ENCODE measurements at regions not wholly inside any gene's neighbourhood (a gene's known extent, or its start where the extent isn't known, plus 50 kb on each side); places are given as distances from the start of the nearest gene placed in this dataset.
A peak's percentile ranks its signal among the peaks of the same experiment; 100 is the strongest.

GRCh38 chr12:11986165-11986564, 84.6 kb upstream of the BCL2L14 start:
- 90 to 98% methylated on average over 4 of the region's 5 CpGs for WGBS, 2 experiments (ENCODE audit: insufficient coverage in 1 of 2, insufficient read length in 1 of 2)
- no peak overlapping the region for H3K4me3 Mint-ChIP-seq
- peak; percentile 4 for DNase-seq

GRCh38 chr12:11987901-11988300, 82.8 kb upstream of the BCL2L14 start:
- Histone ChIP-seq H3K4me3 (ENCODE audit: low read length) (no peak overlapping the region), H3K9ac (ENCODE audit: extremely low read depth, low read length, poor library complexity, severe bottlenecking) (no peak overlapping the region), H3K27me3 (ENCODE audit: control insufficient read depth, insufficient read depth, low read length, poor library complexity, severe bottlenecking) (no peaks in the 10 kb centered on the region), H3K27ac (ENCODE audit: low read depth, low read length) (no peak overlapping the region), H3K36me3 (ENCODE audit: control insufficient read depth, insufficient read depth, low read length) (peaks cover 5% of the 10 kb centered on the region), H3K9me3 (ENCODE audit: control insufficient read depth, low read length) (peaks cover 4% of the 10 kb centered on the region), H3K4me1 (ENCODE audit: control insufficient read depth, insufficient read depth, low read length) (no peaks in the 10 kb centered on the region)
- no peak for DNase-seq
- peaks cover 5% of the 10 kb centered on the region for H3K9me3 Mint-ChIP-seq
- 88 to 89% methylated on average over 4 of the region's 4 CpGs for WGBS, 2 experiments (ENCODE audit: insufficient coverage in 1 of 2, insufficient read length in 1 of 2)
- H3K27ac Mint-ChIP-seq = no peak overlapping the region
- H3K36me3 Mint-ChIP-seq (ENCODE audit: low read depth) = peaks cover 8% of the 10 kb centered on the region
- no peak for TF ChIP-seq CTCF (conservative IDR thresholded peaks at IDR 0.05)
- no peaks in the 10 kb centered on the region for H3K27me3 Mint-ChIP-seq (ENCODE audit: insufficient read depth)
- H3K4me1 Mint-ChIP-seq = peaks cover 7% of the 10 kb centered on the region
- H3K4me3 Mint-ChIP-seq = no peak overlapping the region

More at GRCh38 chr12:11986165-11986564, 84.6 kb upstream of the BCL2L14 start:
- TF ChIP-seq CTCF (conservative IDR thresholded peaks at IDR 0.05) = no peak
- Histone ChIP-seq H3K27ac (ENCODE audit: low read depth, low read length) (no peak overlapping the region), H3K9ac (ENCODE audit: extremely low read depth, low read length, poor library complexity, severe bottlenecking) (no peak overlapping the region), H3K27me3 (ENCODE audit: control insufficient read depth, insufficient read depth, low read length, poor library complexity, severe bottlenecking) (no peaks in the 10 kb centered on the region), H3K9me3 (ENCODE audit: control insufficient read depth, low read length) (no peaks in the 10 kb centered on the region), H3K36me3 (ENCODE audit: control insufficient read depth, insufficient read depth, low read length) (peaks cover 2% of the 10 kb centered on the region), H3K4me1 (ENCODE audit: control insufficient read depth, insufficient read depth, low read length) (no peaks in the 10 kb centered on the region), H3K4me3 (ENCODE audit: low read length) (no peak overlapping the region)
- Mint-ChIP-seq H3K36me3 (ENCODE audit: low read depth) (peaks cover 2% of the 10 kb centered on the region), H3K27me3 (ENCODE audit: insufficient read depth) (no peaks in the 10 kb centered on the region), H3K4me1 (peaks cover 7% of the 10 kb centered on the region), H3K27ac (no peak overlapping the region), H3K9me3 (no peaks in the 10 kb centered on the region)

DNA sequence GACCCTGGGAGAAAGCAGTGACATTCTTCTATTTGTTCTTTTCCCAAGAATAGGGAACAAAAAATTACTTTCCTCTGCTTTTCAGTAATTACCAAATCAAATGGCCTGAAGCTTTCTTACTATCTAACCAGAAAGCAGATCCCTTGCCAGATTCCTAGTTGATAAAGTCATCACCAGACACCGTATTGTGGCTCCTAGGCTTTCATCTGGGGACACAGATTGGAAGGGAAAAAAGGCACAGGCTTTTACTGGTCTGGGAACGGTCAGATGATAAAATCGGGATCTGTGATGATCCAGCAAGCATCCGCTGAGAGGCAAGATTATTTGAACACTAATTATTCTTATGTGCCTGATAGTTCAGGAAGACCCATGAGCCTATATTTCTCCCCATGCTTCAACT, 79.1 kb upstream of the BCL2L14 start:
- Mint-ChIP-seq H3K9me3 (peaks cover 6% of the 10 kb centered on the region), H3K4me3 (no peak overlapping the region), H3K36me3 (ENCODE audit: low read depth) (peaks cover 14% of the 10 kb centered on the region), H3K27me3 (ENCODE audit: insufficient read depth) (no peaks in the 10 kb centered on the region), H3K27ac (no peak overlapping the region), H3K4me1 (peaks cover 7% of the 10 kb centered on the region)
- no peak overlapping the region for H3K4me3 ChIP-seq (ENCODE audit: low read length)
- no peak overlapping the region for H3K9ac ChIP-seq (ENCODE audit: extremely low read depth, low read length, poor library complexity, severe bottlenecking)
- WGBS, 2 experiments (ENCODE audit: insufficient coverage in 1 of 2, insufficient read length in 1 of 2) = 90 to 94% methylated on average over 4 of the region's 4 CpGs
- no peaks in the 10 kb centered on the region for H3K4me1 ChIP-seq (ENCODE audit: control insufficient read depth, insufficient read depth, low read length)
- H3K27ac ChIP-seq (ENCODE audit: low read depth, low read length) = no peak overlapping the region
- H3K27me3 ChIP-seq (ENCODE audit: control insufficient read depth, insufficient read depth, low read length, poor library complexity, severe bottlenecking) = no peaks in the 10 kb centered on the region
- H3K36me3 ChIP-seq (ENCODE audit: control insufficient read depth, insufficient read depth, low read length) = peaks cover 9% of the 10 kb centered on the region
- H3K9me3 ChIP-seq (ENCODE audit: control insufficient read depth, low read length) = peaks cover 6% of the 10 kb centered on the region
- no peak for DNase-seq
- no peak for TF ChIP-seq CTCF (conservative IDR thresholded peaks at IDR 0.05)

All from endodermal cell (in vitro differentiated cells).